H9 (cell line): ENCODE measurements at regions not wholly inside any gene's neighbourhood (a gene's known extent, or its start where the extent isn't known, plus 50 kb on each side); places are given as distances from the start of the nearest gene placed in this dataset.

Experiments
- DNase-seq: peaks from one replicate; pipeline ENCODE4 v3.0.0-alpha.2; 2017
- H2AFZ ChIP-seq: one replicate; pipeline ENCODE4 v1.6.1; 2013; ENCODE audit warnings: mild to moderate bottlenecking, low read length, control low read depth, moderate library complexity
- H2AK5ac ChIP-seq: 2 replicates; pipeline ENCODE4 v1.6.1; 2013; ENCODE audit warnings: low read length, control low read depth, mixed read lengths; ENCODE audit not compliant: insufficient read length
- H2BK120ac ChIP-seq: one replicate; pipeline ENCODE4 v1.6.1; 2013; ENCODE audit warnings: low read depth, mild to moderate bottlenecking, low read length, control low read depth, inconsistent platforms; ENCODE audit not compliant: poor library complexity, severe bottlenecking
- H2BK12ac ChIP-seq: 2 replicates; pipeline ENCODE4 v1.6.1; 2013; ENCODE audit warnings: low read length, control low read depth, mixed read lengths, low read depth; ENCODE audit not compliant: insufficient read length
- H2BK15ac ChIP-seq: 2 replicates; pipeline ENCODE4 v1.6.1; 2013; ENCODE audit warnings: low read depth, low read length, control low read depth
- H2BK20ac ChIP-seq: one replicate; pipeline ENCODE4 v1.6.1; 2013; ENCODE audit warnings: low read depth, mild to moderate bottlenecking, low read length, control low read depth, inconsistent platforms; ENCODE audit not compliant: poor library complexity, severe bottlenecking
- H2BK5ac ChIP-seq: 2 replicates; pipeline ENCODE4 v1.6.1; 2013; ENCODE audit warnings: low read length, control low read depth, mixed read lengths; ENCODE audit not compliant: insufficient read length
- H3K14ac ChIP-seq: 2 replicates; pipeline ENCODE4 v1.6.1; 2013; ENCODE audit warnings: low read length, control low read depth; ENCODE audit not compliant: insufficient read depth
- H3K18ac ChIP-seq: 2 replicates; pipeline ENCODE4 v1.6.1; 2013; ENCODE audit warnings: low read depth, mild to moderate bottlenecking, mixed read lengths, low read length, control low read depth; ENCODE audit not compliant: insufficient read length
- H3K23ac ChIP-seq: 2 replicates; pipeline ENCODE4 v1.6.1; 2013; ENCODE audit warnings: low read length, control low read depth, mixed read lengths, low read depth; ENCODE audit not compliant: insufficient read length
- H3K23me2 ChIP-seq: 2 replicates; pipeline ENCODE4 v1.6.1; 2013; ENCODE audit warnings: low read depth, mild to moderate bottlenecking, mixed read lengths, low read length, control low read depth; ENCODE audit not compliant: insufficient read length, poor library complexity, severe bottlenecking
- H3K27ac ChIP-seq: 2 replicates; pipeline ENCODE4 v1.5.1; 2013; ENCODE audit warnings: low read length, control low read depth, mixed read lengths, low read depth; ENCODE audit not compliant: insufficient read length
- H3K27me3 ChIP-seq: 2 replicates; pipeline ENCODE4 v1.6.1; 2013; ENCODE audit warnings: low read length, control low read depth, inconsistent platforms; ENCODE audit not compliant: insufficient read depth
- H3K4ac ChIP-seq: 2 replicates; pipeline ENCODE4 v1.6.1; 2013; ENCODE audit warnings: low read depth, mild to moderate bottlenecking, control low read depth, inconsistent platforms, low read length, moderate library complexity
- H3K4me1 ChIP-seq: 2 replicates; pipeline ENCODE4 v1.6.1; 2013; ENCODE audit warnings: low read length, control low read depth, inconsistent platforms; ENCODE audit not compliant: insufficient read depth
- H3K4me2 ChIP-seq: 2 replicates; pipeline ENCODE4 v1.6.1; 2013; ENCODE audit warnings: low read length, control low read depth, mixed read lengths; ENCODE audit not compliant: insufficient read length, insufficient read depth
- H3K56ac ChIP-seq: 2 replicates; pipeline ENCODE4 v1.6.1; 2013; ENCODE audit warnings: low read depth, mild to moderate bottlenecking, mixed read lengths, low read length, control low read depth; ENCODE audit not compliant: insufficient read length
- H3K79me1 ChIP-seq: 2 replicates; pipeline ENCODE4 v1.6.1; 2013; ENCODE audit warnings: low read depth, mild to moderate bottlenecking, moderate library complexity, low read length, control low read depth, inconsistent platforms; ENCODE audit not compliant: insufficient read depth, poor library complexity, severe bottlenecking
- H3K79me2 ChIP-seq: 2 replicates; pipeline ENCODE4 v1.6.1; 2013; ENCODE audit warnings: low read length, control low read depth, inconsistent platforms; ENCODE audit not compliant: insufficient read depth
- H3K9ac ChIP-seq: 2 replicates; pipeline ENCODE4 v1.6.1; 2013; ENCODE audit warnings: low read length, control low read depth, mixed read lengths; ENCODE audit not compliant: insufficient read length; ENCODE audit errors: extremely low read depth
- H3K9me3 ChIP-seq: one replicate; pipeline ENCODE4 v1.6.1; 2013; ENCODE audit warnings: low read depth, low read length, inconsistent platforms; ENCODE audit not compliant: control insufficient read depth
- H3T11ph ChIP-seq: one replicate; pipeline ENCODE4 v1.6.1; 2013; ENCODE audit warnings: mild to moderate bottlenecking, low read length, control low read depth, inconsistent platforms
- H4K20me1 ChIP-seq: one replicate; pipeline ENCODE4 v1.6.1; 2013; ENCODE audit not compliant: control insufficient read depth, insufficient read length, insufficient read depth
- H4K5ac ChIP-seq: 2 replicates; pipeline ENCODE4 v1.6.1; 2013; ENCODE audit warnings: low read depth, mild to moderate bottlenecking, mixed read lengths, low read length, control low read depth; ENCODE audit not compliant: insufficient read length
- H4K8ac ChIP-seq: replicated peaks from 2 replicates; pipeline ENCODE4 v1.6.1; 2013; ENCODE audit warnings: low read length, control low read depth, mixed read lengths, low read depth; ENCODE audit not compliant: insufficient read length
- H4K91ac ChIP-seq: 2 replicates; pipeline ENCODE4 v1.6.1; 2013; ENCODE audit warnings: low read depth, mild to moderate bottlenecking, moderate library complexity, mixed read lengths, low read length, control low read depth; ENCODE audit not compliant: insufficient read length
- H3K27ac Mint-ChIP-seq, 3 experiments: 2 replicates in 2 of 3; 3 replicates in 1 of 3; pipeline ENCODE4 v1.8.0; 2020 to 2021; ENCODE audit warnings: mixed read lengths in 3 of 3, mild to moderate bottlenecking in 1 of 3, moderate library complexity in 1 of 3
- H3K27me3 Mint-ChIP-seq: 2 replicates; pipeline ENCODE4 v1.8.0; 2021; ENCODE audit warnings: low read depth, mild to moderate bottlenecking, moderate library complexity, mixed read lengths
- H3K36me3 Mint-ChIP-seq, 3 experiments: 2 replicates in 2 of 3; 3 replicates in 1 of 3; pipeline ENCODE4 v1.8.0; 2020 to 2021; ENCODE audit warnings: low read depth in 3 of 3, mixed read lengths in 3 of 3; ENCODE audit not compliant: insufficient read depth in 1 of 3
- H3K4me1 Mint-ChIP-seq, 2 experiments: 2 replicates each; pipeline ENCODE4 v1.8.0; 2020; ENCODE audit warnings: mixed read lengths in 2 of 2
- H3K4me3 Mint-ChIP-seq, 2 experiments: 2 replicates in 1 of 2; 3 replicates in 1 of 2; pipeline ENCODE4 v1.8.0; 2020 to 2021; ENCODE audit warnings: mild to moderate bottlenecking in 2 of 2, mixed read lengths in 2 of 2, moderate library complexity in 1 of 2
- H3K9me3 Mint-ChIP-seq, 2 experiments: 2 replicates in 1 of 2; 3 replicates in 1 of 2; pipeline ENCODE4 v1.8.0; 2020; ENCODE audit warnings: mild to moderate bottlenecking in 2 of 2, mixed read lengths in 2 of 2, moderate library complexity in 1 of 2
- WGBS: extraction: QIAGEN DNeasy Blood & Tissue Kit; methylation state at CpG from one replicate; pipeline ENCODE4 v1.1.7; 2013; ENCODE audit warnings: missing lambda C conversion rate, low lambda C conversion rate, mixed read lengths; ENCODE audit not compliant: insufficient read length; ENCODE audit errors: extremely low coverage; 5-methylcytosine and 5-hydroxymethylcytosine counted together
- TF ChIP-seq, protein P1 (sequence below): fragments of 200-600 bp; sonication (generic); conservative IDR thresholded peaks from 3 replicates; pipeline ENCODE4 v1.8.0; 2021; ENCODE audit warnings: antibody characterized with exemption, mild to moderate bottlenecking

DNA sequence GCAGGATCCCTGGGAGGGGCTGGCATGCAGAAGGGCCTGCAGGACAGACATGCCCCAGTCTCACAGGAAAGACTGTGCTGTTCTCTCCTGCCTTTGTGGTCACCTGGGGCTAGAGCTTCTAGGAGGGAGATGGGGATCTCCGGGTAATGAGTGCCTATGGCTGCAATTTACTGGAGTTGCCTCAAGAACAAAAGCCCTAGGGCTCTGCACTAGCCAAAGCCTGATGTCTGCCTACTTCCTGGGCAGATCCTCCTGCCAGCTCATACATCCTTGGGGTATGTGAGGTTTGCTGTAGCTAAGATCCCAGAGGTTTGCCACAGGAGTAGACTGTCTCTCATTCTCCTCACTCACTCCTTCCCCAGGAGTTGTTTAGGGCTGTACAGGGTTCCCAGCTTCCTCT, 106.9 kb upstream of the PPFIA2 start:
- no peak overlapping the region for H4K91ac ChIP-seq
- no peak overlapping the region for H2AK5ac ChIP-seq
- H4K20me1 ChIP-seq: no peaks in the 10 kb centered on the region
- H3K4ac ChIP-seq: no peak overlapping the region
- no CpG with 5 or more reads among the region's 1 CpG for WGBS
- no peak overlapping the region for H3K14ac ChIP-seq
- H2BK15ac ChIP-seq: no peak overlapping the region
- DNase-seq: no peak
- H3K27me3 ChIP-seq: no peaks in the 10 kb centered on the region
- TF ChIP-seq, protein P1, sequence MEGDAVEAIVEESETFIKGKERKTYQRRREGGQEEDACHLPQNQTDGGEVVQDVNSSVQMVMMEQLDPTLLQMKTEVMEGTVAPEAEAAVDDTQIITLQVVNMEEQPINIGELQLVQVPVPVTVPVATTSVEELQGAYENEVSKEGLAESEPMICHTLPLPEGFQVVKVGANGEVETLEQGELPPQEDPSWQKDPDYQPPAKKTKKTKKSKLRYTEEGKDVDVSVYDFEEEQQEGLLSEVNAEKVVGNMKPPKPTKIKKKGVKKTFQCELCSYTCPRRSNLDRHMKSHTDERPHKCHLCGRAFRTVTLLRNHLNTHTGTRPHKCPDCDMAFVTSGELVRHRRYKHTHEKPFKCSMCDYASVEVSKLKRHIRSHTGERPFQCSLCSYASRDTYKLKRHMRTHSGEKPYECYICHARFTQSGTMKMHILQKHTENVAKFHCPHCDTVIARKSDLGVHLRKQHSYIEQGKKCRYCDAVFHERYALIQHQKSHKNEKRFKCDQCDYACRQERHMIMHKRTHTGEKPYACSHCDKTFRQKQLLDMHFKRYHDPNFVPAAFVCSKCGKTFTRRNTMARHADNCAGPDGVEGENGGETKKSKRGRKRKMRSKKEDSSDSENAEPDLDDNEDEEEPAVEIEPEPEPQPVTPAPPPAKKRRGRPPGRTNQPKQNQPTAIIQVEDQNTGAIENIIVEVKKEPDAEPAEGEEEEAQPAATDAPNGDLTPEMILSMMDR: no peak
- no peak overlapping the region for H3K23ac ChIP-seq
- Mint-ChIP-seq H3K4me3 (no peak overlapping the region), H3K27ac (peak overlapping the region in 1 of 3 experiments; percentile 98; a peak in 1 of 7 replicates), H3K36me3 (no peaks in the 10 kb centered on the region), H3K9me3 (no peaks in the 10 kb centered on the region), H3K4me1 (peaks cover 7 to 10% of the 10 kb centered on the region in 2 experiments), H3K27me3 (no peaks in the 10 kb centered on the region)
- H3K4me2 ChIP-seq: no peak overlapping the region
- H4K8ac ChIP-seq: no peak overlapping the region
- H2BK20ac ChIP-seq: no peak overlapping the region
- H3K9ac ChIP-seq: no peak overlapping the region
- no peak overlapping the region for H3T11ph ChIP-seq
- no peaks in the 10 kb centered on the region for H3K79me2 ChIP-seq
- H2AFZ ChIP-seq: no peak overlapping the region
- H3K27ac ChIP-seq: no peak overlapping the region
- no peaks in the 10 kb centered on the region for H3K4me1 ChIP-seq
- no peak overlapping the region for H3K56ac ChIP-seq
- H3K9me3 ChIP-seq: no peaks in the 10 kb centered on the region
- no peak overlapping the region for H3K18ac ChIP-seq
- no peaks in the 10 kb centered on the region for H3K79me1 ChIP-seq
- H2BK120ac ChIP-seq: no peak overlapping the region
- no peak overlapping the region for H2BK12ac ChIP-seq
- no peak overlapping the region for H4K5ac ChIP-seq
- no peaks in the 10 kb centered on the region for H3K23me2 ChIP-seq
- H2BK5ac ChIP-seq: no peak overlapping the region
